GM12865 (cell line): ENCODE measurements at regions not wholly inside any gene's neighbourhood (a gene's known extent, or its start where the extent isn't known, plus 50 kb on each side); places are given as distances from the start of the nearest gene placed in this dataset.

Experiments
- DNase-seq: peaks from one replicate; pipeline ENCODE4 v3.0.0; 2010; ENCODE audit warnings: low read depth
- H3K4me3 ChIP-seq: 2 replicates; pipeline ENCODE4 v1.5.1; 2011; ENCODE audit warnings: mild to moderate bottlenecking, low read depth, low read length, control low read depth
- CTCF ChIP-seq: IDR thresholded peaks from 2 replicates; pipeline ENCODE4 v1.5.1; 2011; ENCODE audit warnings: low read length, control low read depth, low read depth, inconsistent platforms; ENCODE audit not compliant: insufficient read depth; ENCODE audit errors: missing control alignments

DNA sequence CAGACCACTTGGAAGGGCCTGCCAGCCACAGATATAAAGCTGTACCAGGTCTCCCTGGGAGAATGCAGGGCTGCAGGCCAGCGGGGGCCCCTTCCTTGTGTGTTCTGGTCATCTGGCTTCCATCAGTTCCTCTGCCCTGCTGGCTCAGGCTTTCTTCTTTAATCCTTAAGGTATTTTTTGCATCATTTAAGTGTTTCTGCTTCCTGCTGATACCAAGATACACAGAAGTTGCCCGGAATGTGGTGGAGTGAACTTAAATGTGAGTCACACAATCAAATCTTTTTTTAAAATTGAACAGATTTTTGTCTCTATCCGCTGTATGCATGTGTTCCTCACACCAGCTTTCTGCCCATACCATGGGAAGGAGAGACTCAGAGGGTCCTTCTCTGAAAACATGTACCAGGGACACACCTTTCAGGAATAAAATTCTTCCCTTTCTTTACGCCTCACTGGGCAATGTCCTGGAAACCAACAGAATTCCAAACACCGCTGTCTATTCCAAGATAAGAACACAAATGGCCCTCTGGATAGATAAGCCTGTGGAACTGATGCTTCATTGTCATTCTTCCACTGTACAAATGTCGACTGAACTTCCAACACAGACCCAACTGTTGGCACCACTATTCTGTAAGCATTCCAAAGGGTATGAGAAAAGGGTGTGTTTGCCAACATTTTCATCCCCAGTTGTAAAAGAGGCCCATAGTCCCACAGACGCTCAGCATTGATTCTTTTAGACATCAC lies 206.2 kb upstream of the MYLIP start:
- no peak overlapping the region for H3K4me3 ChIP-seq
- no peak for TF ChIP-seq CTCF
- DNase-seq: no peak

DNA sequence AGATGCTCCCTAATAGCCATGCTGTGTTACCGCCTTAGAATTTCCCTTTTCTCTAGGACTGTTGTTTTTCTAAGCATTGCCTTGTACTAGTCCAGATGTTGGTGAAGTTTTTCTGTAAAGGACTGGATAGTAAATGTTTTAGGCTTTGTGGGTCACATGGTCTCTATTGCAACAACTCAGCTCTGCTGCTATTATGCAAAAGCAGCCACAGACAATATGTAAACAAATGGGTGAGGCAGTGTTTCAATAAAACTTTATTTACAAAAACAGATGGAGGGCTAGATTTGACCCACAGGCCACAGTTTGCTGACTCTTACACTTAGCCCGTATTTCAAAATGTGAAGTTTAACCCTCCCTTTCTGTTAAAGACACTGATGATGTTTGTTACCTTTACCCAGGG lies 207.6 kb upstream of the MYLIP start:
- no peak for TF ChIP-seq CTCF
- H3K4me3 ChIP-seq: no peak overlapping the region
- no peak for DNase-seq

DNA sequence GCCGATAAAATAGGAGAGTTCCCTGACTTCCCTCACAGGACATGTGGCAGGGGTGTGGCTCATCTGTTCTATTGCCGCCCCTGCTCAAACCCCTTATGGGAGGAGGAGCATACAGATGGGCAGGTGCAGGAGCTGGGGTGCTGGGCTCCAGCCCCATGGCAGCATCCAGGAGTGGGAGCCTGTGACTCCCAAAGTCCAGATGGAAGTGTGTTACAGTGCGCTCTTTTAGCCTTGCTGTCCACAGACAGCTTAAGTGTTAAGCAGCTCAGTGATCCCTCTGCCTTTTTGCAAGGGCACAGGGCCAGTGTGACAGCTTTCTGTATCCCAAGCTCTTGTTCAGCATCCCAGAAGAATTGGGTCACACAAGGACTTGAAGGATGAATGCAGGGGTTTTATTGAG lies 212.3 kb upstream of the MYLIP start:
- DNase-seq: no peak
- no peak overlapping the region for H3K4me3 ChIP-seq
- TF ChIP-seq CTCF: no peak

GRCh38 chr6:15915508-15916178 lies 213.2 kb upstream of the MYLIP start:
- DNase-seq: no peak
- H3K4me3 ChIP-seq: no peak overlapping the region
- no peak for TF ChIP-seq CTCF

DNA sequence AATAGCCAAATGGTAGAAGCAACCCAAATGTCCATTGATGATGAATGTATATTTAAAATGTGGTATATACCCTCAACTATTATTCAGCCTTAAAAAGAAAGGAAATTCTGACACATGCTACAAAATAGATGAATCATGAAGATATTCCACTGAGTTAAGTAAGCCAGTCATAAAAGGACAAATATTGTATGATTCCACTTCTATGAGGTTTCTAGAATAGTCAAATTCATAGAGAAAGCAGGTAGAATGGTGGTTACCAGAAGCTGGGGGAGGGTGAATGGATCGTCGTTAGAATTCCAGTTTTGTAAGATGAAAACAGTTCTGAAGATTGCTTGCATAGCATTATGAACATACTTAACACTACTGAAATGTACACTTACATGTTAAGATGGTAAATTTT lies 214.3 kb upstream of the MYLIP start:
- peak; percentile 36 for DNase-seq
- H3K4me3 ChIP-seq: no peak overlapping the region
- no peak for TF ChIP-seq CTCF

DNA sequence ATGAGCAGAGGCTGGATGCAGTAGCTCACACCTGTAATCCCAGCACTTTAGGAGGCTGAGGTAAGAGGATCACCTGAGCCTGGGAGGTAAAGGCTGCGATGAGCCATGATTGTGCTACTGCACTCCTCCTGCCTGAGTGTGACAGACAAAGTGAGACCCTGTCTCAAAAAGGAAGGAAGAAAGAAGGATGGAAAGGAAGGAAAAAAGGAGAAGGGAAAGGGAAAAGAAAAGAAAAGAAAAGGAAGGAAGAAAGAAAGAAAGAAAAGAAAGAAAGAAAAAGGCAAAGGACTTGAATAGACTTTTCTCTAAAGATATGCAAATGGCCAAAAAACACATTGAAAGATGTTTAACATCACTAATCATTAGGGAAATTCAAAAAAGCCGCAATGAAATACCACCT lies 215.3 kb upstream of the MYLIP start:
- TF ChIP-seq CTCF: no peak
- no peak for DNase-seq
- no peak overlapping the region for H3K4me3 ChIP-seq
